HG02798 (cell line): ENCODE measurements at regions not wholly inside any gene's neighbourhood (a gene's known extent, or its start where the extent isn't known, plus 50 kb on each side); places are given as distances from the start of the nearest gene placed in this dataset.

ENCODE experiments used
- ATAC-seq: cut with Tn5 transposase; IDR thresholded peaks from one replicate; pipeline ENCODE4 v1.9.1; 2021; ENCODE audit warnings: mild to moderate bottlenecking; ENCODE audit not compliant: unreplicated experiment, poor library complexity

DNA sequence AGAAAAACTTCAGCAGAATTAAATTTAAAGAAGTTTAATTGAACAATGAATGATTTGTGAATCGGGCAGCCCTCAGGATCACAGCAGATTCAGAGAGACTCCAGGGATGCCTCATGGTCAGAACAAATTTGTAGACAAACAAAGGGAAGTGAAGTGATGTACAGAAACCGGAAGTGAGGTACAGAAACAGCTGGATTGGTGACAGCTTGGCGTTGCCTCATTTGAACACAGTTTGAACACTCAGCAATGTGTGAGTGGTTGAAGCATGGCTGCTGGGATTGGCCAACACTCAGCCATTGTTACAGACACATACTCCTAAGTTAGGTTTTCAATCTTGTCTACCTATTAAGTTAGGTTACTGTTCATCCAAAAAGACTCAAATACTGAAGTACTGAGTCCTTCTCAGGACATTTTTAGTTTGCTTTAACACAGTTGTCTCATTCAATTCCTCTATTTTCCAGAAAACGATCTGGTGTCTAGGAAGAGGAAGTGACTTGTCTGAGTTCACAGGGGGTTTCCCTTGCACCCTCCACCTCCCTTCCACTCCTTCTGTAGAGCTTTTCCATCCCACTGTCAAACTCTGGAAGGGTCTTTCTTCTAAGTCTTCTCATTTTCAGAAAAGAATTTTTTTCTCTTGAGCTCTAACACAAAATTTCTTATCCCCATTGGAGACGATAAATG is 137.9 kb downstream of the SLC4A3 start:
- ATAC-seq, result no peak

DNA sequence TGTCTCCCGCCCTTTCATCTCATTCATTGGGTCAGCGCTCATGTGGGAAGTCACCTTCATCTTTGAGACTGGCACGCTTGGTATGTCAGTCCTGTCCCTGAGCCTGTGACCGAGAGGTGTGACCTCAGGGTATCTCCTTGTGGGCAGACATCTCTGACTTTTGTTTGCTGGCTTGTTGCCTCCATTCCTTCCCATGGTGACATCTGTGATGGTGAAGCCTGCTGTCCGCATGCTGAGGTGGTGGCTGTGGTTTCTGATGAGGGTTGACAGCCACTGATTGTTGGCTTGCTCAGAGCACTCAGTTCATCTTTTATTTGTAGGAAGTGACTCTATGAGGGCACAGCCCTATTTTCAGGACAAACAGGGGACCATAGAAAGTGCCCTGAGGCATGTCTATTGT is 139.2 kb downstream of the SLC4A3 start:
- ATAC-seq, result no peak

GRCh38 chr2:219769090-219769910 is 141.9 kb downstream of the SLC4A3 start:
- no peak for ATAC-seq

GRCh38 chr2:219772103-219772635 is 144.7 kb downstream of the SLC4A3 start:
- ATAC-seq, result no peak

GRCh38 chr2:219772697-219773096 is 145.3 kb downstream of the SLC4A3 start:
- ATAC-seq, result no peak

GRCh38 chr2:219775506-219775905 is 148.1 kb downstream of the SLC4A3 start:
- no peak for ATAC-seq

DNA sequence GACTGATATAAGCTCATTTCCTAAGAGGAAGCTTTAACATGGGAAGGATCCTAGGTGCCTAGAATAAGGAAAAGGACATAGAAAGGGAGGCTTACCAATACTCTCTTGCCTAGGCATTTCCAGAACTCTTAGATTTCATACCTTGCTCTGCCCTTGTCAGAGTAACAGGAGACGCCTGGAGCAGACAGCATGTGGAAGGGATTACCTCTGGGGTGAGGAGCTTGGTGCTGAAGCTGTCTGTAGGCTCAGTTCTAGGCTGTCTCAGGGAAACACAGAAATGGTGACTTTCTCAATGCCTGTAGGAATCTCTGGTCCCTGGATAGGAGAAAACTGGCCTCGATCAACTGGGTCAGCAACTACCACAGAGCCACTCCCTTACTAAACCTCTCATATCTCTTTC is 150.0 kb downstream of the SLC4A3 start:
- ATAC-seq, result no peak

GRCh38 chr2:219778189-219778588 is 150.8 kb downstream of the SLC4A3 start:
- no peak for ATAC-seq

DNA sequence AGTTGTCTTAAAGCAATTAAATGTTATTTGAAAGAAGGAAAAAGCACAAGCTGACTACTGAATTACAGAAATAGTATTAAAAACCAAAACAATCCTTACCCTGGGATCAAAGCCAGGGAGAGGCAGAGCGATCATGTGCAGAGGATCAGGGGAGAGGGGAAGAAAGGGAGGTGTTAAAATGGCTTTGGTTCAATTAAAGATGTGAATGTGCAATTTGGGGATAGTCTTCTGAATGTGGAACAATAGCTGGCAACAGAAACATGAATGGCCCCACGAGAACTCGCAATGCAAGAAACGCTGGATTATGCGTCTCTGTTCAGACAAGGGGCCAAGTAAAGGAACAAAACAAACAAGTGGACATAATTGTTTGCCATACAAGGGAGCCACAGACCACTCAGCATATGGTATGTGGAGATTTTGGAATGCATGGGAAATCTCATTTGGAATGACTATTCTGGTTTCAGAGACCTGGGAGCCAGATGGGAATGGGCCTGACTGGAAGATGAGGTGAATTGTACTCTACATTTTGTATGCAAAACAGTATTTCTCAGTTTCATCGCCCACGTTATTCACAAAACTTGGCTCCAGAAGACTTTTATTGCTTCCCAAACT is 155.4 kb downstream of the SLC4A3 start:
- ATAC-seq, result no peak

DNA sequence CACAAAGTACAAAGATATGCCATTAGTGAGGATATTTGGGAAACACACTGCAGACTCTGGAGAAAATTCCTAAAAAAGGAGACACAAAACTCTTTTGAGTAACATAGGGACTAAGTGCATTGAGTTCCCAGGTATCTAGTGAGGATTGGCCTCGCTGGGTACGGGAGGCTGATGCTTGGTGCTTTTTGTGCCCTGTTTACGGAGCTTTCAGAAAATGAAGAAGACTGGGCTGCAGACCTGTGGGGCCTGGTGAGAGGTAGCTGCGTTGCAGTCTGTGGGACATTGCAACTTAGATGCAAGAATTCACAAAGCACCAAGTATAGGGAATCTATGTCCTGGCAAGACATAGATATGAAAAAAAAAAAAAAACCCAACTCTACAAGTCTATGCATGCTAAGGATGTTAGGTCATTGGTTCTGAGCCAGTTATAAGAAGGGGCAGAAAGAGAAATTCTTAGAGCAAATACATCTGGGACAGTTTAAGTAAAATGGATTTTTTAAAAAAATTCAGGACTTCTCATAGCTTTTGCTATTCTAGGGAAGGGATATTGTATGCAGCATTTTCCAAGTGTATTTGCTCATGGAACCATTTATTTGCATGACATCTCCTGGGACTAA is 156.0 kb downstream of the SLC4A3 start:
- no peak for ATAC-seq

DNA sequence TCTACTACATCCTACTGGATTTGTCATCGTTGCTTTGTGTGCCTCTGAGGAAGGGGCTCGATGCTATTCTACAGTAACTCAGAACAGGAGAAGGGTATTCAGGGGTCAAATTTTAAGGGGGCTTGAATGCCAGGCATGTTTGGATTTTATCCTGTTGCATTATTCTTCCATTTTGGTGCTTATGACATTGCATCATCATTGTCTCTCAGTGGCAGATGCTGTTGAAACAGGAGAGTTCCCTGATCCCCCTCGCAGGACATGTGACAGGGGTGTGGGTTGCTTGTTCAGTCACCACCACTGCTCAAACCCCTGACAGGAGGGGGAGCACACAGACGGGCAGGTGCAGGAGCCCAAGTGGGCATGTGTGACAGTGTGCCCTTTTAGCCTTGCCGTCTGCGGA is 156.7 kb downstream of the SLC4A3 start:
- no peak for ATAC-seq

GRCh38 chr2:219789476-219789875 is 162.0 kb downstream of the SLC4A3 start:
- no peak for ATAC-seq

GRCh38 chr2:219792446-219792845 is 165.0 kb downstream of the SLC4A3 start:
- ATAC-seq, result no peak

DNA sequence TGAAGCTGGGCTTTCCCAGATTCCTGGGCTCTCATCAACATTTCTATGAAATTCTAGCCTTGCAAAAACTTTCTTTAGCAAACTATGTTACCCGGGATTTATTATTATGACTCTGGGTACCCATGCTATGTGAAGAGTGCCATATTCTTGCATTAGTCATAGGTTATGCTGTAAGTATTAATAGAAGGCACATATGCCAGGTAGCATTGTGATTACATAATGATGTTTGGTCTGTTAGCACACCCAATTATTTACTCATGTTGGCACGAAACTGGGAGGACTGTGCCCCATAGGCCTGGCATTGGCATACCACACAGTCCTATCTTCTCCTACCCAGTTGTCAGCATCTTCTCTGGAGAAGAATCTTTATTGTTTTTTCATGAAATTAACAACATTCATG is 171.0 kb downstream of the SLC4A3 start:
- no peak for ATAC-seq

GRCh38 chr2:219803294-219803693 is 175.9 kb downstream of the SLC4A3 start:
- no peak for ATAC-seq

- no peak for ATAC-seq
Measured at GRCh38 chr2:219810895-219811294, 183.5 kb downstream of the SLC4A3 start.

DNA sequence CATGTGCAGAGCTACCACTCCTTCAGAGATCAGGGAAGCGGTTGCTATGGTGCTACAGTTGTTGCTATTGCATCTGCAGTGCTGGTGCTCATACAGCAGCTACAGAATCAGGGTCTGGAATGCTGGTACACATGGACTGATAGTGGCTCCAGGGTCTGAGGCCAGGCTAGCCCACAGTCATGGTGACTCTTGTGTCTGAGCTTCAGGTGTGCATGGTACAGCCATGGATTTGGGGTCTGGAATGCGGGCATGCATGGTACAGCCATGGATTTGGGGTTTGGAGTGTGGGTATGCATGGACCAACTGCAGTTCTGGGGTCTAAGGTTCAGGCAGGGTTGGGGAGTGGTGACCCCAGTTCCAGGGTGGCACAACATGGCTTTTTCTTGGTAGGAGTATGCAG is 185.2 kb downstream of the SLC4A3 start:
- ATAC-seq, result no peak

- no peak for ATAC-seq
Measured at GRCh38 chr2:219820767-219821166, 193.3 kb downstream of the SLC4A3 start.

GRCh38 chr2:219823574-219823973 is 196.1 kb downstream of the SLC4A3 start:
- ATAC-seq, result no peak

- ATAC-seq, result no peak
Measured at GRCh38 chr2:219824996-219825395, 197.6 kb downstream of the SLC4A3 start.

DNA sequence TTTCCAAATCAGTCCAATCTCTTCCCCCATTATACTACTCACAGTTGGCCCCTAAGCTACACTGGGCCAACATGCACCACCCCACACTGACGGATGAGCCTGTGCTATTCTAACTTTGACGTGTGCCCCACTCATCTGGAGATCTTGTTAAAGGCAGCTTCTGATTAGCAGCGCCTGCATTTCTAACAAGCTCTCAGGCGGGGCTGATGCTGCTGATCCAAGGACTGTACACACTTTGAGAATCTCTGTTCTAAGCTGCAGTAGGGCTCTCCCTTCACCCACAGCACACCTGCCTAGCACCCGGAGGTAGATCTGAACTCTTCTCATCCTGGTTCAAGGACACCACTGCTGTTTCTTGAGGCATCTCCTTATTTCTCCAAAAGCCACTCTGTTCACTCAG is 200.7 kb downstream of the SLC4A3 start:
- no peak for ATAC-seq
